CD4-positive, alpha-beta memory T cell (primary cell): ENCODE measurements at regions not wholly inside any gene's neighbourhood (a gene's known extent, or its start where the extent isn't known, plus 50 kb on each side); places are given as distances from the start of the nearest gene placed in this dataset.
"Not testable (repeated sequence)": the region's sequence is repeated elsewhere in the genome, so short reads cannot be mapped to it uniquely, and the experiment has no call there.

Experiments
- CTCF ChIA-PET: fragments of 350-600 bp; sonication (Branson Sonifier 250); formaldehyde crosslinking; loops from one replicate; lab custom pipeline; 2021; ENCODE audit warnings: inconsistent platforms; ENCODE audit not compliant: partially characterized antibody; lab: Charles Lee
- POLR2A ChIA-PET: fragments of 350-600 bp; sonication (Branson Sonifier 250); formaldehyde crosslinking; loops from one replicate; lab custom pipeline; 2021; ENCODE audit not compliant: partially characterized antibody; lab: Charles Lee
- DNase-seq, 5 donors: peaks; one replicate each; pipeline versions ENCODE4 v3.0.0 to v3.0.0-alpha.2; 2020 to 2022; ENCODE audit warnings: mixed read lengths in 1 of 5
- H3K27ac ChIP-seq: one replicate; pipeline ENCODE4 v1.7.0; 2013; ENCODE audit warnings: low read depth, low read length
- H3K27me3 ChIP-seq: 2 replicates; pipeline ENCODE4 v1.7.0; 2013; ENCODE audit warnings: mild to moderate bottlenecking, low read length, moderate library complexity; ENCODE audit not compliant: insufficient read depth
- H3K36me3 ChIP-seq: 2 replicates; pipeline ENCODE4 v1.7.0; 2013; ENCODE audit warnings: mild to moderate bottlenecking, low read length, moderate library complexity; ENCODE audit not compliant: insufficient read depth
- H3K4me1 ChIP-seq: 2 replicates; pipeline ENCODE4 v1.7.0; 2013; ENCODE audit warnings: mild to moderate bottlenecking, low read length, moderate library complexity; ENCODE audit not compliant: insufficient read depth
- H3K4me3 ChIP-seq, 2 donors: one replicate each; pipeline ENCODE4 v1.7.0; 2013; ENCODE audit warnings: low read length in 2 of 2, mild to moderate bottlenecking in 1 of 2
- H3K9me3 ChIP-seq, 2 donors: one replicate each; pipeline ENCODE4 v1.7.0; 2013; ENCODE audit warnings: low read length in 2 of 2, control low read depth in 1 of 2; ENCODE audit not compliant: control insufficient read depth in 1 of 2
- H3K27ac Mint-ChIP-seq, 7 donors: one replicate each; pipeline ENCODE4 v1.8.0; 2020 to 2021; ENCODE audit warnings: mixed read lengths in 7 of 7, mild to moderate bottlenecking in 6 of 7, inconsistent platforms in 3 of 7, moderate library complexity in 3 of 7
- H3K27me3 Mint-ChIP-seq, 2 donors: one replicate each; pipeline ENCODE4 v1.8.0; 2020 to 2021; ENCODE audit warnings: mixed read lengths in 2 of 2
- H3K36me3 Mint-ChIP-seq, 2 donors: one replicate each; pipeline ENCODE4 v1.8.0; 2020 to 2021; ENCODE audit warnings: mixed read lengths in 2 of 2, inconsistent platforms in 1 of 2, mild to moderate bottlenecking in 1 of 2
- H3K4me1 Mint-ChIP-seq, 4 donors: one replicate each; pipeline ENCODE4 v1.8.0; 2020 to 2021; ENCODE audit warnings: mixed read lengths in 4 of 4, mild to moderate bottlenecking in 1 of 4
- H3K4me3 Mint-ChIP-seq, 8 donors: one replicate each; pipeline ENCODE4 v1.8.0; 2020 to 2021; ENCODE audit warnings: mixed read lengths in 8 of 8, mild to moderate bottlenecking in 7 of 8, moderate library complexity in 6 of 8, inconsistent platforms in 3 of 8
- H3K9me3 Mint-ChIP-seq, 8 donors: one replicate each; pipeline ENCODE4 v1.8.0; 2020 to 2021; ENCODE audit warnings: mixed read lengths in 8 of 8, mild to moderate bottlenecking in 5 of 8, inconsistent platforms in 3 of 8, moderate library complexity in 1 of 8
- intact Hi-C: fragments of 100-400 bp; cut with micrococcal nuclease; formaldehyde crosslinking; loops from one replicate; pipeline ENCODE4 v1.15.1; 2023

DNA sequence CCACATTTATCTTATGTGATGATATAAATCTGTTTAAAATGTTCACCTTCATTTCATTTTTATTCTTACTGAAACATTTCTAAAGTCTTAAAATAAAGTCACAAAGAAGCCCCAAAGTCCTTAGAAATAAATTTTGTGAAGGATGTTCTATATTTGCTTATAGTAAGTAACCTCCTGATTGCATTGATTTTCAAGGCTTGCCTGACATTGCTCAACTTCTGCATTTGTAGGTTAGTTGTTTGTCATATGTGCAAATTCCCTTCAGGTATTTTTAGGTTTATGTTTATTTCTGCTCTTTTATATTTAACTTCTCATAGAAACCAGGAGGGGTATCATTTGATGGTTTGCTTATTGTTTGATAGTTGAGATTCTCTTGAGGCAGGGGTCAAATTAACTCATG lies 417.8 kb downstream of the ARL4A start:
- Histone ChIP-seq H3K36me3 (no peaks in the 10 kb centered on the region), H3K4me1 (no peaks in the 10 kb centered on the region), H3K27ac (no peak overlapping the region), H3K9me3 (no peaks in the 10 kb centered on the region), H3K27me3 (no peaks in the 10 kb centered on the region), H3K4me3 (no peak overlapping the region)
- DNase-seq = no peak
- intact Hi-C loops = no loop called here
- H3K4me1 Mint-ChIP-seq = peaks cover 0 to 2% (median under 1%) of the 10 kb centered on the region in 4 donors
- H3K9me3 Mint-ChIP-seq = no peaks in the 10 kb centered on the region
- CTCF ChIA-PET = no interaction called here
- POLR2A ChIA-PET = no interaction called here
- no peaks in the 10 kb centered on the region for H3K27me3 Mint-ChIP-seq
- H3K4me3 Mint-ChIP-seq = no peak overlapping the region
- H3K27ac Mint-ChIP-seq = no peak overlapping the region
- H3K36me3 Mint-ChIP-seq = no peaks in the 10 kb centered on the region

DNA sequence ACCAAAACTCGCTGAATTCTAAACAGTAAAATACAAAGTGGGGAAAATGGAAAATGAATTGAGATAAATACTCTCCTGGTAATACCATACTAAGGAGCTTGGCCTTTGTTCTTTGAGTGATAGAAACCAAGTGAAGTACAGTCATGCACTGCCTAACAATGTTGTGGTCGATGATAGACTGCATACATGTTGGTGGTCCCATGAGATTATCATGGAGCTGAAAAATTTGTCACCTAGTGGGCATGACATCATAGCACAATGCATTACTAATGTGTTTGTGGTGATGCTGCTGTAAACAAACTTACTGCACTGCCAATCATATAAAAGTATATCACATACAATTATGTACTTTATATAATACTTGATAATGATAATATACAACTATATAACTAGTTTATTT lies 419.1 kb downstream of the ARL4A start:
- no peak for DNase-seq
- no peaks in the 10 kb centered on the region for H3K27me3 Mint-ChIP-seq
- intact Hi-C loops = no loop called here

GRCh38 chr7:13107291-13107690 lies 419.9 kb downstream of the ARL4A start:
- ChIA-PET CTCF (no interaction called here), POLR2A (no interaction called here)
- H3K27me3 Mint-ChIP-seq = no peaks in the 10 kb centered on the region
- no peaks in the 10 kb centered on the region for H3K36me3 ChIP-seq
- H3K27me3 ChIP-seq = no peaks in the 10 kb centered on the region
- no peak for DNase-seq
- no peak overlapping the region for H3K27ac Mint-ChIP-seq
- no peaks in the 10 kb centered on the region for H3K4me1 ChIP-seq
- no peaks in the 10 kb centered on the region for H3K36me3 Mint-ChIP-seq
- intact Hi-C loops = no loop called here
- no peak overlapping the region for H3K27ac ChIP-seq
- H3K9me3 Mint-ChIP-seq = no peaks in the 10 kb centered on the region
- no peak overlapping the region for H3K4me3 Mint-ChIP-seq
- H3K9me3 ChIP-seq = no peaks in the 10 kb centered on the region
- no peak overlapping the region for H3K4me3 ChIP-seq
- peaks cover 0 to 2% (median under 1%) of the 10 kb centered on the region in 4 donors for H3K4me1 Mint-ChIP-seq

More for the DNA sequence above, 419.1 kb downstream of the ARL4A start:
- Mint-ChIP-seq H3K4me1 (peaks cover 0 to 2% (median under 1%) of the 10 kb centered on the region in 4 donors), H3K9me3 (no peaks in the 10 kb centered on the region), H3K36me3 (no peaks in the 10 kb centered on the region), H3K27ac (no peak overlapping the region), H3K4me3 (no peak overlapping the region)
- Histone ChIP-seq H3K36me3 (no peaks in the 10 kb centered on the region), H3K4me1 (no peaks in the 10 kb centered on the region), H3K4me3 (no peak overlapping the region), H3K27ac (no peak overlapping the region), H3K27me3 (no peaks in the 10 kb centered on the region), H3K9me3 (no peaks in the 10 kb centered on the region)
- CTCF ChIA-PET = no interaction called here
- POLR2A ChIA-PET = no interaction called here

GRCh38 chr7:13108061-13108460 lies 420.6 kb downstream of the ARL4A start:
- Mint-ChIP-seq H3K9me3 (no peaks in the 10 kb centered on the region), H3K27ac (no peak overlapping the region), H3K4me1 (peaks cover 0 to 2% (median under 1%) of the 10 kb centered on the region in 4 donors), H3K36me3 (no peaks in the 10 kb centered on the region), H3K27me3 (no peaks in the 10 kb centered on the region), H3K4me3 (no peak overlapping the region)
- Histone ChIP-seq H3K27me3 (no peaks in the 10 kb centered on the region), H3K36me3 (no peaks in the 10 kb centered on the region), H3K4me3 (no peak overlapping the region), H3K9me3 (no peaks in the 10 kb centered on the region), H3K27ac (no peak overlapping the region), H3K4me1 (no peaks in the 10 kb centered on the region)
- no peak for DNase-seq
- intact Hi-C loops = no loop called here
- ChIA-PET POLR2A (no interaction called here), CTCF (no interaction called here)

DNA sequence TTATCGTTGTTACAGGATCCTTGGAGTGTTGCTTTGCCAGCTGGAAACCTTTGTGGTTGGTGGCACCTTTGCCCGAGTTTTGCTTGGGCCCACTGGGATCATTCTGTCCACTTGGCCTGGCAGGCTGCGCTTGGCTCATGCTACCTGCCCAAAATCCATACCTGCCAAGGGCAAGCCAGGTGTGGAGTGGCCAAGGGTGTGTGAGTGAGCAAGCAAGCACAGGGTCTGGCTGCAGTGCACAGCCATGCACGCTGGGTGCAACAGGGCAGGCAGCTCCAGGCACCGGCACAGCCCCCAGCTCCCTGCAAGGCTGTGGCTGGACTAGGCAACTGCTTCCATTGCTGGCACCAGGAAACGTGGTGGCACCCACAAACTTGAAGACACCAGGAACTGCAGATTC lies 421.8 kb downstream of the ARL4A start:
- Histone ChIP-seq H3K4me3 (no peak overlapping the region), H3K27me3 (no peaks in the 10 kb centered on the region), H3K27ac (no peak overlapping the region), H3K9me3 (no peaks in the 10 kb centered on the region), H3K4me1 (no peaks in the 10 kb centered on the region), H3K36me3 (no peaks in the 10 kb centered on the region)
- no peak overlapping the region for H3K27ac Mint-ChIP-seq
- peaks cover 0 to under 1% (median 0%) of the 10 kb centered on the region in 4 donors for H3K4me1 Mint-ChIP-seq
- H3K36me3 Mint-ChIP-seq = no peaks in the 10 kb centered on the region
- DNase-seq = no peak
- intact Hi-C loops = no loop called here
- peaks cover 0 to 3% of the 10 kb centered on the region in 2 donors for H3K27me3 Mint-ChIP-seq
- no peak overlapping the region for H3K4me3 Mint-ChIP-seq
- ChIA-PET POLR2A (no interaction called here), CTCF (no interaction called here)
- no peaks in the 10 kb centered on the region for H3K9me3 Mint-ChIP-seq

- no peak for DNase-seq
- H3K4me3 ChIP-seq = no peak overlapping the region
- H3K36me3 ChIP-seq = no peaks in the 10 kb centered on the region
- no peaks in the 10 kb centered on the region for H3K4me1 ChIP-seq
- Mint-ChIP-seq H3K9me3 (no peaks in the 10 kb centered on the region), H3K4me1 (no peaks in the 10 kb centered on the region), H3K27me3 (peaks cover 0 to 3% of the 10 kb centered on the region in 2 donors), H3K27ac (no peak overlapping the region), H3K36me3 (no peaks in the 10 kb centered on the region), H3K4me3 (no peak overlapping the region)
- CTCF ChIA-PET = no interaction called here
- no peaks in the 10 kb centered on the region for H3K9me3 ChIP-seq
- POLR2A ChIA-PET = no interaction called here
- intact Hi-C loops = no loop called here
- H3K27ac ChIP-seq = no peak overlapping the region
- no peaks in the 10 kb centered on the region for H3K27me3 ChIP-seq
These were observed 422.7 kb downstream of the ARL4A start for GRCh38 chr7:13110107-13110506.

DNA sequence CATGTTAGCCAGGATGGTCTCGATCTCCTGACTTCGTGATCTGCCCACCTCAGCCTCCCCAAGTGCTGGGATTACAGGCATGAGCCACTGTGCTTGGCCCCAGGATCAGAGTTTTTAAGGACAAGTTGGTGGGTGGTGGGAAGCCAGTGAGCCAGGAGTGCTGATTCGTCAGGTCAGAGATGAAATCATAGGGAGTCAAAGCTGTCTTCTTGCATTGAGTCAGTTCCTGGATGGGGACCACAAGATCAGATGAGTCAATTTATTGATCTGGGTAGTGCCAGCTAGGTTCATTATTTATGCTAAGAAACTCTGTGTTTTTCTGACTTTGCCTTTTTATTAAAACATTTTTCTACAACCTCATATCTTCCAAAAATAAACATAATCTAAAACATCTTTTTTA lies 423.8 kb downstream of the ARL4A start:
- intact Hi-C loops = no loop called here
- Histone ChIP-seq H3K27ac (no peak overlapping the region), H3K36me3 (no peaks in the 10 kb centered on the region), H3K9me3 (no peaks in the 10 kb centered on the region), H3K4me3 (no peak overlapping the region), H3K27me3 (no peaks in the 10 kb centered on the region), H3K4me1 (no peaks in the 10 kb centered on the region)
- no peak for DNase-seq
- Mint-ChIP-seq H3K36me3 (no peaks in the 10 kb centered on the region), H3K4me3 (no peak overlapping the region), H3K27me3 (peaks cover 0 to 3% of the 10 kb centered on the region in 2 donors), H3K27ac (no peak overlapping the region), H3K9me3 (no peaks in the 10 kb centered on the region), H3K4me1 (no peaks in the 10 kb centered on the region)
- ChIA-PET POLR2A (no interaction called here), CTCF (no interaction called here)

DNA sequence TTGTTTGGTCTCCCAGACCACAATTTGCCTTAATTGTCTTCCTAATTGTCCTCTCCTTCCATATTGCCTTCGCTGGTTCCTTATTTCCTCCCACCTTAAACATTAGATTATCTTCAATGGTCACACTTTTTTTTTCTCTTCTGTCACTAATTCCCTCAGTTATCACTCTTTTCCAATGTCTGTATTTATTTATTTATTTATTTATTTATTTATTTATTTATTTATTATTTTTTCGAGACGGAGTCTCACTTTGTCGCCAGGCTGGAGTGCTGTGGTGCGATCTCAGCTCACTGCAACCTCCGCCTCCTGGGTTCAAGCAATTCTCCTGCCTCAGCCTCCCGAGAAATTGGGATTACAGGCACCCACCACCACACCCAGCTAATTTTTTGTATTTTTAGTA lies 426.8 kb downstream of the ARL4A start:
- intact Hi-C loops, H3K4me3 Mint-ChIP-seq, CTCF ChIA-PET: not testable (repeated sequence)

More for the DNA sequence above, 426.8 kb downstream of the ARL4A start:
- H3K4me1 Mint-ChIP-seq, H3K4me1 ChIP-seq, DNase-seq, H3K27me3 ChIP-seq, H3K27me3 Mint-ChIP-seq, POLR2A ChIA-PET, H3K27ac ChIP-seq, H3K9me3 Mint-ChIP-seq, H3K36me3 Mint-ChIP-seq, H3K4me3 ChIP-seq, H3K36me3 ChIP-seq, H3K9me3 ChIP-seq: not testable (repeated sequence)
- peak overlapping the region in 1 of 7 donors; percentile 49 for H3K27ac Mint-ChIP-seq
